GM21381 (cell line): ENCODE measurements at regions not wholly inside any gene's neighbourhood (a gene's known extent, or its start where the extent isn't known, plus 50 kb on each side); places are given as distances from the start of the nearest gene placed in this dataset.
"Not testable (repeated sequence)": the region's sequence is repeated elsewhere in the genome, so short reads cannot be mapped to it uniquely, and the experiment has no call there.

Experiments used
- ATAC-seq: cut with Tn5 transposase; IDR thresholded peaks from one replicate; pipeline ENCODE4 v1.9.1; 2021; ENCODE audit warnings: mild to moderate bottlenecking, moderate library complexity; ENCODE audit not compliant: unreplicated experiment

GRCh38 chr2:234863043-234863934 is 88.5 kb upstream of the SH3BP4 start:
- no peak for ATAC-seq

- no peak for ATAC-seq
These were observed 89.7 kb upstream of the SH3BP4 start for GRCh38 chr2:234861841-234862735.

DNA sequence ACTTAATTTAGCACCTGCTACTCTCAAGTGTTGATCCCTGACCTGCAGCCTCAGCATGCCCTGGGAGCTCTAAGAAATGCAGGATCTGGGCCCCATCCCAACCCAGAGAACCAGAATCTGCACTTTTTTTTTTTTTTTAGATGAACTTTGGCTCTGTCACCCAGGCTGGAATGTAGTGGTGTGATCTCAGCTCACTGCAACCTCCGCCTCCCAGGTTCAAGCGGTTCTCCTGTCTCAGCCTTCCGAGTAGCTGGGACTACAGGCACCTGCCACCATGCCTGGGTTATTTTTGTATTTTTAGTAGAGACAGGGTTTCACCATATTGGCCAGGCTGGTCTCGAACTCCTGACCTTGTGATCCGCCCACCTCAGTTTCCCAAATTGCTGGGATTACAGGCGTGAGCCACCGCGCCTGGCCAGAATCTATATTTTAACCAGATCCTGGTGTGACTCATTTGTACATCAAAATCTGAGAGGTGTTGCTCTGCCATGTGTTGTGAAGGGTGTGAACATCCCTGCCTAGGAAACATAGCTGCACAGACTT is 92.4 kb upstream of the SH3BP4 start:
- not testable (repeated sequence) for ATAC-seq

- no peak for ATAC-seq
These were observed 93.0 kb upstream of the SH3BP4 start for GRCh38 chr2:234858790-234859329.

DNA sequence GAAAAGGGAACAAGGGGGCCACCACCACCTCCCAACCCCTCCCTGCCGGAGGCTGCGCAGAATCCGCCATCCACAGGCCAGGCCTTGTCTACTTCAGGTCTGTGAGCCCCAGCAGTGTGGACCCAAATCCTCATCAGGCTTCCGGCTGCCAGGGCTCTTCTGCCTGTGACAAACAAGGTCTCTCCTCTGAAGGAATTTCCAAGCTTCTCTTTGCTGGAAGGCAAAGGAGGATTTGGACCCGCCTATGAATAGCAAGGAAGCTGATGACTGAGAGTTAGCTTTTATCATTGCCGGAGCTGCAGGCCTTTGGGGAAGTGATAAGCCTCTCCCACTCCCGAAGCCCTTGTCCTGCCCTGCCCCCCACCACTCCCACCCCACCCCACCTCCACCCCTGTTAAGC is 93.7 kb upstream of the SH3BP4 start:
- ATAC-seq, result no peak

DNA sequence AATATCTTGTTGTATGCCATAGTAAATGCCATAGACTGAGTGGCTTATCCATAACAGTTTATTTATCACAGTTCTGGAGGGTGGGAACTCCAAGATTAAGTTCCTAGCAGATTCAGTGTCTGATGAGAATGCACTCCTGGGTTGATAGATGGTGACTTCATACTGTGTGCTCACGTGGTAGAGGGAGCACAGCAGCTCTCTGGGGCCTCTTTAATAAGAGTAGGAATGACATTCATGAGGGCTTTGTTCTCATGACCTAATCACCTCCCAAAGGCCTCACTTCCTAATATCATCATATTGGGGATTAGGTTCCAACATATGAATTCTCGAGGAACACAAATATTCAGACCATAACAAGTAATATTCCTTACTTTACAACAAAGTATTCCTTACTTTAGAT is 98.1 kb upstream of the SH3BP4 start:
- ATAC-seq, result no peak

DNA sequence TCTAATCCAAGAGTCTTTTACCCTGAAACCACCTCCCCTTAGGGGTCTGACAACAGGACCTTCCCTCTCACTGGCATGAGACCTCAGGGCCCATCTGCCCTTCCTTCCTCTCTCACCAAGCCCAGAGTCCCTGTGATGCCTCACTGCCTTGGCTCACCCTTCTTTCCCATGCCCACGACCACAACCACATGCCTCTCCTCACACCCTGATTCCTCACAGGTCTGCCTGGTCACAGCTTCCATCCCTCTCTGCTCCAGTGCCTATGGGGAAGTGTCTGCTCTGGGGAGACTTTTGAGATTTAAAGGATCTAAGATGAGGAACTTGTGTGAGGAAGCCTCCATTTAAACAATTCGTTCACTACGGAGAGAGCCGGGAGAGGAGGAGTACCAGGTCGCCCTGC is 98.9 kb upstream of the SH3BP4 start:
- no peak for ATAC-seq

DNA sequence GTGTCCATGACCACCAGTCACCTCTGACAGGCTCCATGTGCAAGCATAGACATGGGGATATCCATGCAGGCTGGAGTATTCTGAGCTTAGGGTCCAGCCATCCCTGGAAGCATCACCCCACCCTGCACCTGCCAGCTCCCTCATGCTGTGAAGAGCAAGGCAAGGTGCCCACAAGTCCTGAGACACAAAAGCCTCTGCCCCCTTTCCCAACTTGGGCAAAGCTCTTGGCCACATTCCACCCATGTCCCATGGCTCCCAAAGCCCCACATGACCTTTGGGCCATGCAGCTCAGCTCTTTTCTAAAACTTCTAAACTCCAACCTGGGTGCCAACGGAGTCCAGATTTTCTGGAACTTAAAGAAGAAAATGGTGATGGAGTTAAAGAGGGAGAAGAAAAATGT is 99.8 kb upstream of the SH3BP4 start:
- ATAC-seq, result no peak

- ATAC-seq, result no peak
These were observed 100.4 kb upstream of the SH3BP4 start for GRCh38 chr2:234851451-234851850.

DNA sequence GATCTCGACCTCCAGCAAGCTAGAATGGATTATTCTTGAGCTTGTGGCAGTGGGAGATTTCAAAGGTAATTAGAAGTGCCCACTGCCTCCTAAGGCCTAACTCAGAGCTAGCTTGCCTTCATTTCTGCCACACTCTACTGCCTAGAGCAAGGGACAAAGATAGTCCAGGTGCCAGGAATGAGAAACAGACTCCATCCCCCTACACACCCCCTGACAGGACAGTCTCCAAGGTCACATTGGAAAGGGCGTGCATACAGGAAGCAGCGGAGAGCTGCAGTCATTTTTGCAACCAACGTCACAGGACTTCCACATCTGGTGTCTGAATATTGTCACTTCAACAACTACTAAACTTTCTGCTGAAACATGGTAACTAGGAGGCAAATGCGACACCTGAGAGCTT is 101.0 kb upstream of the SH3BP4 start:
- no peak for ATAC-seq

DNA sequence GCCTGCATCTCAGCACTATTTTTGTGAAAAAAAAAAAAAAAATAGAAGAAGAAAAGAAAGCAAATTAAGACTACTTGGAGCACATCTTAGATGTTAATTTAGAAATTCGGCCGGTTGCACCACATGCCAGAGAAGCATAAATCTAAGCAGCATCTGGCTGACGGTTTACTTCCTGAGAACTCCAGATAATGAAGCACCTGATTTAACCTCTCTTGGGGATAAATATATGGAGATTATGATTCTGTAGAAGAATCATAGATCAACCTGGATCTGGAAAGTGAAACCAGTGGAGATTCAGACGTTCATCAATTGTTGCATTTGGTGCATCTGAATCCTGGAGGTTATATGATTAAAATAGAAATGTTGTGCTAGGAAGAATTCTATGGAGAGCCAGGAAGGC is 102.1 kb upstream of the SH3BP4 start:
- no peak for ATAC-seq

- no peak for ATAC-seq
These were observed 103.2 kb upstream of the SH3BP4 start for GRCh38 chr2:234848578-234848977.

GRCh38 chr2:234847639-234848038 is 104.2 kb upstream of the SH3BP4 start:
- ATAC-seq, result no peak

GRCh38 chr2:234847364-234847635 is 104.5 kb upstream of the SH3BP4 start:
- no peak for ATAC-seq

DNA sequence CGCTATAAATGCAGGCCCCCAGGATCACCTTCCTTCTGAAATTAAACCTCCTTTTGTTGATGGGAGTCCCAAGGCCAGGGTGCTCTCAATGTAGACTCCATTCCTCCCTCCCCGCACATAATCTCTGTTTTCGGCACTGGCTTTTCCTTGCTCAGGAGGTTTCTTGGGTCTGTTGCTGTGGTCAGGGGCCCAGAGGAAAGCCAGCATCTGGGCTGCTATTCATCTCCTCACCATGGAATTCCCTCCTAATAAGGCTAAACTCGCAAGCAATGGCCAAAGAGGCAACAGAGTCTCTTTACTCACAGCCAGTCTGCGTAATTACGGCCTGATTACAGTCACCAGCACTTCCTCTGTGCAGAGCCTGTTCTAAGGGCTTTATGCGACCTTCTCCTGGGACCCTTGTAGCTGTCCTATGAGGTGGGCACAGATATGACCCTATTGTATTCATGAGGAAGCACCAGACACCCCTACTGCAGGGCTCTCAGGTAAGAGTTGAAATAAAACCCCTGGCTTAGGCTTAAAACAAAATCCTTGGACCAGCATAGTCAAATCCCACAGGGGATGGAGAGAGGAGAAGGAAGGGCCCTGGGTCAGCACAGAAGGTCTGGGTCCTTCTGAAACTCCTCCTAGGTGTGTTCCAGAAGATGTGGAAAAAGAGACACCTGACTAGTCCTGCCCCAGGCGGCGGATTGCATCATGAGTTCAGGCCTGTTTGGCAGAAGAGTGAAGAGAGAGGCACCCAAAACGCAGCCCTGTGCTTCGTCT is 105.0 kb upstream of the SH3BP4 start:
- no peak for ATAC-seq

GRCh38 chr2:234845602-234846590 is 105.9 kb upstream of the SH3BP4 start:
- no peak for ATAC-seq

- no peak for ATAC-seq
These were observed 108.4 kb upstream of the SH3BP4 start for GRCh38 chr2:234843411-234843810.

DNA sequence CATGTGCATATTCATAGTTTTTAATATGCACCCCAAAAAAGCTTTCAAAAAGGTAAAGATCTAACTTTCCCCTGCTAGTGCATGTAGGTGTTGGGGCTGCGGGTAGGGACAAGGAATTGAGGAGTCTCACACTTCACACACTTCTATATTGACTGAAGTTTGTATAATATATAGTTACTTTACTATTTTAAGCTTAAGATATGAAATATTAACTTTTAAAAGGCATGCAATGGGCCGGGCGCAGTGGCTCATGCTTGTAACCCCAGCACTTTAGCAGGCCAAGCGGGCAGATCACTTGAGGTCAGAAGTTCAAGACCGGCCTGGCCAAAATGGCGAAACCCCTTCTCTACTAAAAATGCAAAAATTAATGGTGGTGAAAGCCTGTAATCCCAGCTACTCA is 109.1 kb upstream of the SH3BP4 start:
- no peak for ATAC-seq

- no peak for ATAC-seq
These were observed 110.3 kb upstream of the SH3BP4 start for GRCh38 chr2:234841321-234842015.
